Neural cell (in vitro differentiated cells): ENCODE measurements at regions not wholly inside any gene's neighbourhood (a gene's known extent, or its start where the extent isn't known, plus 50 kb on each side); places are given as distances from the start of the nearest gene placed in this dataset.

Experiments
- CTCF ChIP-seq: fragments of 450-650 bp; IDR thresholded peaks from 2 replicates; pipeline ENCODE4 v1.5.1; 2014; ENCODE audit warnings: antibody characterized with exemption, mild to moderate bottlenecking, moderate library complexity; ENCODE audit not compliant: poor library complexity, severe bottlenecking
- EP300 ChIP-seq: fragments of 450-650 bp; conservative IDR thresholded peaks from 2 replicates; pipeline ENCODE4 v1.6.1; 2014; ENCODE audit warnings: antibody characterized with exemption, mild to moderate bottlenecking, moderate library complexity; ENCODE audit not compliant: poor library complexity, severe bottlenecking
- POLR2AphosphoS5 ChIP-seq: IDR thresholded peaks from 2 replicates; pipeline ENCODE4 v1.6.1; 2012

GRCh38 chr4:156545003-156545785, 426.4 kb downstream of the PDGFC start:
- TF ChIP-seq EP300 (no peak), CTCF (no peak), POLR2AphosphoS5 (no peak)
